BE2C (cell line): ENCODE measurements at regions not wholly inside any gene's neighbourhood (a gene's known extent, or its start where the extent isn't known, plus 50 kb on each side); places are given as distances from the start of the nearest gene placed in this dataset.

Experiments
- DNase-seq: peaks from one replicate; pipeline ENCODE4 v3.0.0-alpha.2; 2020
- H3K27me3 ChIP-seq: fragments of 250-450 bp; sonication (Bioruptor Pico); 2 replicates; pipeline ENCODE4 v1.5.1; 2020; ENCODE audit warnings: mild to moderate bottlenecking
- H3K36me3 ChIP-seq: fragments of 250-450 bp; sonication (Bioruptor Pico); 2 replicates; pipeline ENCODE4 v1.5.1; 2020; ENCODE audit warnings: mild to moderate bottlenecking
- H3K4me1 ChIP-seq: fragments of 250-450 bp; sonication (Bioruptor Pico); 2 replicates; pipeline ENCODE4 v1.5.1; 2020
- H3K4me3 ChIP-seq: 2 replicates; pipeline ENCODE4 v1.5.1; 2011; ENCODE audit warnings: low read depth, low read length
- H3K9me3 ChIP-seq: fragments of 250-450 bp; sonication (Bioruptor Pico); 2 replicates; pipeline ENCODE4 v1.5.1; 2020
- TF ChIP-seq, protein P1 (sequence below): IDR thresholded peaks from 2 replicates; pipeline ENCODE4 v1.5.1; 2012; ENCODE audit warnings: mild to moderate bottlenecking, low read depth, low read length

DNA sequence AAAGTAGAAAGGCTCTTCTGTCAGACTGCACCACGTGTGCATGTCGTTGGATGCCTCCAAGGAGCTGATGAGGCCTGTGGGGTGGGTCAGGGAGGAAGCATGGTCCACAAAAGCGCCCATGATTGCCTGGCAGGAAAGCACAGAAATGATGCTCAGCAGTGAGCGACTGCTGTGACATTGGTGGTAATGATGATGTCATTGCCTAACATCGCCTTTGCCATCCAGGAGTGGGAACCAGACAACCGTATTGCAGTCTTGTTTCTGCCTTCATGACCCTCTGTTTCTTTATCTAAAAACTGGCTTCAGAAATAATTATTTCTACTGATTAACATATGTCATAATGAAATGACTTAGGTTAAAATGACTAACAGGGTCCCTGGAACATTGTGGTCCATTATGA is 477.8 kb upstream of the B3GAT1 start:
- TF ChIP-seq, protein P1, sequence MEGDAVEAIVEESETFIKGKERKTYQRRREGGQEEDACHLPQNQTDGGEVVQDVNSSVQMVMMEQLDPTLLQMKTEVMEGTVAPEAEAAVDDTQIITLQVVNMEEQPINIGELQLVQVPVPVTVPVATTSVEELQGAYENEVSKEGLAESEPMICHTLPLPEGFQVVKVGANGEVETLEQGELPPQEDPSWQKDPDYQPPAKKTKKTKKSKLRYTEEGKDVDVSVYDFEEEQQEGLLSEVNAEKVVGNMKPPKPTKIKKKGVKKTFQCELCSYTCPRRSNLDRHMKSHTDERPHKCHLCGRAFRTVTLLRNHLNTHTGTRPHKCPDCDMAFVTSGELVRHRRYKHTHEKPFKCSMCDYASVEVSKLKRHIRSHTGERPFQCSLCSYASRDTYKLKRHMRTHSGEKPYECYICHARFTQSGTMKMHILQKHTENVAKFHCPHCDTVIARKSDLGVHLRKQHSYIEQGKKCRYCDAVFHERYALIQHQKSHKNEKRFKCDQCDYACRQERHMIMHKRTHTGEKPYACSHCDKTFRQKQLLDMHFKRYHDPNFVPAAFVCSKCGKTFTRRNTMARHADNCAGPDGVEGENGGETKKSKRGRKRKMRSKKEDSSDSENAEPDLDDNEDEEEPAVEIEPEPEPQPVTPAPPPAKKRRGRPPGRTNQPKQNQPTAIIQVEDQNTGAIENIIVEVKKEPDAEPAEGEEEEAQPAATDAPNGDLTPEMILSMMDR = no peak
- DNase-seq = no peak
- H3K9me3 ChIP-seq = no peaks in the 10 kb centered on the region
- peaks cover 10% of the 10 kb centered on the region for H3K27me3 ChIP-seq
- no peaks in the 10 kb centered on the region for H3K4me1 ChIP-seq
- H3K36me3 ChIP-seq = no peaks in the 10 kb centered on the region
- H3K4me3 ChIP-seq = no peak overlapping the region

DNA sequence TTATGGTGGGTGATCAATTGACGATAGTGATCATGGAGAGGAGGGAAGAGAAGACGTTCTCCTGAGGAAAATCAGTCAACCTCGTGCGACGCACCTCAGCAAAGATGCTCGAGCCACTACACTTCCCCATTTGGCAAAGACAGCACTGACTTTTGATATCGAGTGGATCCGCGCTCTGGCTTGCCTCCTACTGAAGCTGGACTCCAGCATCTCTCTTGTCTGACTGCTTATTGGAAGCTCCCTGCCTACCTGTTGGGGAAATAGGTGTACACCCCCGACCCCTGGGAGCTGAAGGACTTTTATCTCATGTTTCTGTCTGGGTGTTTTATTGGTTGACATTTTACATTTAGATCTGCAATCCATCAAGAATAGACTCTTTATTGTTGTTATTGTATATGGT is 476.8 kb upstream of the B3GAT1 start:
- H3K4me1 ChIP-seq = no peaks in the 10 kb centered on the region
- DNase-seq = no peak
- TF ChIP-seq, protein P1 = no peak
- H3K27me3 ChIP-seq = peaks cover 8% of the 10 kb centered on the region
- H3K9me3 ChIP-seq = no peaks in the 10 kb centered on the region
- no peak overlapping the region for H3K4me3 ChIP-seq
- H3K36me3 ChIP-seq = no peaks in the 10 kb centered on the region

DNA sequence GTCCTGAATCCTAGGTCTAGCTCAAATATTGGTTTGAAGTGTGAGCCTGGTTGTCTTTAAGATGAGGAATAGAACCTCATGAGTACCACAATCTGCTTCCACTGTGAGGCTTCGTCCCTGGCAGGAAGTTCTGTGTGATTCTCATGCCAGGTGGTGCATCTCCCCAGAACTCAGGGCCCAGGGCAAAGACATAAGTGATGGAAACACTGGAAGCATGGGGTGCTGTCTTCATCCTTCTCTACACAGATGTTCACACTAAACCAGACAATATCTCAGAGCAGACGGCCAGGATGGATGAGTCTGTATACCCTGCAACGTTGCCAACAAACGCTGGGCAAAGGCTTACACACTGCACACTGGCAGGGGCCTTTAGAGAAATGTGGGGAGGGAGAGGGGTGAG is 475.9 kb upstream of the B3GAT1 start:
- Histone ChIP-seq H3K4me3 (no peak overlapping the region), H3K27me3 (peaks cover 12% of the 10 kb centered on the region), H3K36me3 (no peaks in the 10 kb centered on the region), H3K9me3 (no peaks in the 10 kb centered on the region), H3K4me1 (no peaks in the 10 kb centered on the region)
- DNase-seq = no peak
- TF ChIP-seq, protein P1 = no peak

DNA sequence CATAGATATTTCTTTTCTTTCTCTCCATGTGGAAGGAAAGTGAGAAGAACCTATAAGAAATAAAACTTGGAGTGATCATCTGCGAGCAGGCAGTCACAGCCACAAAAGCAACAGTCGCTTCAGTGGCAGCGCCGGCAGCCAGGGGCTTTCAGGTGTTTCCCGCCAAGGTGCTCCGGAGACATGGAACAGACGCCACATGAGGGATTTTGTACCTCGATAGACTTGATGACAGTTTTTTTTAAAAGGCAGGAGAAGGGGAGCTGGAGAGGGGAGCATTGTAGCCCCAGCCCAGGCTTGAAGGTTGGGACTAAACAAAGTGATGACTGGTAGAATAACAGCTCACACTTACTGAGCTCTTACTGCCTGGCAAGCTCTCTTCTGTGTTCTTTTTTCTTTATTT is 471.4 kb upstream of the B3GAT1 start:
- H3K4me3 ChIP-seq = no peak overlapping the region
- no peaks in the 10 kb centered on the region for H3K36me3 ChIP-seq
- no peaks in the 10 kb centered on the region for H3K4me1 ChIP-seq
- TF ChIP-seq, protein P1 = no peak
- H3K9me3 ChIP-seq = no peaks in the 10 kb centered on the region
- DNase-seq = no peak
- H3K27me3 ChIP-seq = peaks cover 27% of the 10 kb centered on the region

DNA sequence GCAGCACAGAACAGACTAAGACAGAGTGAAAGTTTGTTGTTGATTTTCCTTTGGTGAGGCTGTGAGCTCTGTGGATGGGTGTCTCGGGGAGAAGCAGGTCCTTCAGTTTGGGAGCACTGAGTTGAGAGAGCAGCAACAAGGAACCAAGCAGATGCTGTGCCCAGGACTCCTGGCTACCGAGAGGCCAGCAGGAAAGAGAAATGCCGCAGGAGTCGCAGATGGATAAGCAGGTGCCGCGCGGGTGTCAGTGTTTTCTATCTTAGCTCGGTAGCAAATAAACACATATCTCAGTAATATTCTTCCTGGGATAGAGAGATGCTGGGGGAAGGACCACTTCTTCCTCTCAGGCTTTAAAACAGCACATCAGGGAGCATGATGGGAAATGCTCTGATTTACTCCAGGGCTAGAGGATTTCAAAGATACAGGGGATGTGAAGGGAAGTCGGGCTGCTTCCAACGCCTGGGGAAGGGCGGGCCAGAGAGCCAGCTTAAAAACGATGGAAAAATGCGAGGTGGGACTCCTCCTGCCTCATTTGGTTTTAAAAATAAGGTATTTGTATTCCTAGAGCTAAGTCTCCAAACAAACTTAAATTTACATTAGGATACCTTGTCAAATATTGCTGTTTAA is 470.7 kb upstream of the B3GAT1 start:
- no peak for DNase-seq
- Histone ChIP-seq H3K27me3 (peaks cover 28% of the 10 kb centered on the region), H3K36me3 (no peaks in the 10 kb centered on the region), H3K9me3 (no peaks in the 10 kb centered on the region), H3K4me3 (no peak overlapping the region), H3K4me1 (no peaks in the 10 kb centered on the region)
- TF ChIP-seq, protein P1 = no peak

DNA sequence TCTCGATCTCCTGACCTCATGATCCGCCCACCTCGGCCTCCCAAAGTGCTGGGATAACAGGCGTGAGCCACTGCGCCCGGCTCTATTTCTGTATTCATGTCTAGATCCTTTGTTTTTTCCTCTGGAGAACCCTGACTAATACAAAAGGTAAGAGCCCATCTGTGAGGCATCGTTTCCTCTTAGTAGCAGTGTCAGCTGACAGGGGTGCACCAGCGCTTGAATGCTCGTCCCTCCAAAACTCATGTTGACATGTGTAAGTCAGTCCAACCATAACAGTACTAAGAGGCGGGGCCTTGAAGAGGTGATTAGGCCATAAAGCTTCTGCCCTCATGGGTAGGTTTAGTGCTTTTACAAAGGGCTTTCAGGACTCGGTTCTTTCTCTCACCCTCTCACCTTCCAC is 470.1 kb upstream of the B3GAT1 start:
- TF ChIP-seq, protein P1 = no peak
- DNase-seq = no peak
- Histone ChIP-seq H3K27me3 (peaks cover 31% of the 10 kb centered on the region), H3K36me3 (no peaks in the 10 kb centered on the region), H3K4me3 (no peak overlapping the region), H3K4me1 (no peaks in the 10 kb centered on the region), H3K9me3 (no peaks in the 10 kb centered on the region)
